HepG2 (cell line): ENCODE measurements at regions not wholly inside any gene's neighbourhood (a gene's known extent, or its start where the extent isn't known, plus 50 kb on each side); places are given as distances from the start of the nearest gene placed in this dataset.

Experiments
- ATAC-seq: fragments of 200-7000 bp; cut with Tn5 transposase; 3 replicates; pipeline ENCODE4 v1.9.1; 2020; ENCODE audit warnings: mild to moderate bottlenecking, moderate library complexity
- BruUV-seq: library from RNA; stranded (reverse); fragments of 400-500 nt; replicated peaks from 2 replicates; lab custom pipeline; 2021; lab: Mats Ljungman, UMichigan
- CTCF ChIA-PET: fragments of 300-600 bp; formaldehyde crosslinking; extraction: SDS; loops from one replicate; lab custom pipeline; 2021; ENCODE audit warnings: low total read pairs, inconsistent platforms, low intra/inter-chr PET ratio; lab: Yijun Ruan, JAX
- POLR2A ChIA-PET: fragments of 350-600 bp; sonication (Branson Sonifier 250); formaldehyde crosslinking; loops from one replicate; lab custom pipeline; 2020; ENCODE audit warnings: antibody characterized with exemption, inconsistent platforms; lab: Yijun Ruan, JAX
- DNase-seq: peaks from one replicate; pipeline ENCODE4 v3.0.0-alpha.2; 2015; ENCODE audit warnings: low spot score
- FAIRE-seq: peaks from 3 replicates; lab custom pipeline; 2011; peaks lifted over from hg19 to GRCh38; lab: Jason Lieb, UNC
- H2AFZ ChIP-seq: one replicate; pipeline ENCODE4 v1.6.1; 2011; ENCODE audit warnings: low read length, inconsistent platforms
- H3K27ac ChIP-seq: fragments of 300-600 bp; 3 replicates; pipeline ENCODE4 v1.8.0; 2011; ENCODE audit warnings: mixed run types, mild to moderate bottlenecking, mixed read lengths, low read length, inconsistent platforms; ENCODE audit not compliant: insufficient read depth; ENCODE audit errors: extremely low read length
- H3K27me3 ChIP-seq, 2 experiments: fragments of 200-600 bp in 1 of 2; 2 replicates in 1 of 2; 3 replicates in 1 of 2; pipeline versions ENCODE4 v1.6.0 to v1.8.0; 2011; ENCODE audit warnings: low read length in 2 of 2, mild to moderate bottlenecking in 2 of 2, moderate library complexity in 2 of 2, inconsistent platforms in 1 of 2; ENCODE audit not compliant: insufficient read depth in 2 of 2, control insufficient read depth in 1 of 2
- H3K36me3 ChIP-seq, 2 experiments: fragments of 200-600 bp in 1 of 2; replicated peaks in 1 of 2; 2 replicates in 1 of 2; 3 replicates in 1 of 2; pipeline versions ENCODE4 v1.5.1 to v1.8.0; 2011; ENCODE audit warnings: low read length in 2 of 2, inconsistent platforms in 1 of 2; ENCODE audit not compliant: insufficient read depth in 2 of 2, control insufficient read depth in 1 of 2
- H3K4me1 ChIP-seq: 2 replicates; pipeline ENCODE4 v1.5.1; 2012; ENCODE audit warnings: low read length, inconsistent platforms; ENCODE audit not compliant: insufficient read depth
- H3K4me2 ChIP-seq: 2 replicates; pipeline ENCODE4 v1.6.0; 2011; ENCODE audit warnings: low read depth, low read length, inconsistent platforms
- H3K4me3 ChIP-seq, 3 experiments: fragments of 200-600 bp in 1 of 3; sonication (generic), shearing (Covaris generic) in 1 of 3; replicated peaks in 1 of 3; 2 replicates each; pipeline ENCODE4 v1.5.1; 2011 to 2016; ENCODE audit warnings: low read length in 3 of 3, inconsistent platforms in 2 of 3, low read depth in 2 of 3, mild to moderate bottlenecking in 2 of 3, control low read depth in 1 of 3, mixed read lengths in 1 of 3; ENCODE audit not compliant: insufficient read depth in 1 of 3
- H3K79me2 ChIP-seq: one replicate; pipeline ENCODE4 v1.6.1; 2011; ENCODE audit warnings: low read length, inconsistent platforms; ENCODE audit not compliant: insufficient read depth
- H3K9ac ChIP-seq: 2 replicates; pipeline ENCODE4 v1.6.0; 2011; ENCODE audit warnings: mild to moderate bottlenecking, low read depth, low read length, inconsistent platforms; ENCODE audit not compliant: insufficient read depth
- H3K9me3 ChIP-seq: 2 replicates; pipeline ENCODE4 v1.5.1; 2012; ENCODE audit warnings: mild to moderate bottlenecking, low read length
- H4K20me1 ChIP-seq: 2 replicates; pipeline ENCODE4 v1.6.0; 2011; ENCODE audit warnings: inconsistent platforms, mild to moderate bottlenecking, low read length, moderate library complexity; ENCODE audit not compliant: insufficient read depth
- MAFK ChIP-seq, 2 experiments: IDR thresholded peaks in 1 of 2; conservative IDR thresholded peaks in 1 of 2; 2 replicates each; pipeline ENCODE4 v1.6.1; 2011; ENCODE audit warnings: improper control_type of control experiment in 2 of 2, low read length in 2 of 2
- NKX3-1 ChIP-seq: sonication (generic); formaldehyde crosslinking; IDR thresholded peaks from 2 replicates; pipeline ENCODE4 v1.5.0; 2020; ENCODE audit warnings: missing genetic modification reagents
- RNF2 ChIP-seq: fragments of 450-650 bp; conservative IDR thresholded peaks from 2 replicates; pipeline ENCODE4 v1.6.1; 2016; ENCODE audit warnings: low read depth
- THAP8 ChIP-seq: sonication (generic); formaldehyde crosslinking; IDR thresholded peaks from 2 replicates; pipeline ENCODE4 v1.5.1; 2020; ENCODE audit warnings: missing genetic modification reagents, mild to moderate bottlenecking, borderline replicate concordance
- ZEB1 ChIP-seq: IDR thresholded peaks from 2 replicates; pipeline ENCODE4 v1.6.1; 2012; ENCODE audit warnings: mild to moderate bottlenecking, low read depth, inconsistent platforms; ENCODE audit not compliant: insufficient replicate concordance
- ZFP62 ChIP-seq: sonication (generic); formaldehyde crosslinking; IDR thresholded peaks from 2 replicates; pipeline ENCODE4 v1.4.0; 2020; ENCODE audit warnings: missing genetic modification reagents
- ZFY ChIP-seq: sonication (generic); formaldehyde crosslinking; IDR thresholded peaks from 2 replicates; pipeline ENCODE4 v1.4.0; 2020; ENCODE audit warnings: missing genetic modification reagents
- ZIK1 ChIP-seq: sonication (generic); formaldehyde crosslinking; IDR thresholded peaks from 2 replicates; pipeline ENCODE4 v1.5.0; 2020; ENCODE audit warnings: mild to moderate bottlenecking, low read depth, missing genetic modification reagents, borderline replicate concordance
- ZNF251 ChIP-seq: sonication (generic); formaldehyde crosslinking; IDR thresholded peaks from 2 replicates; pipeline ENCODE4 v1.9.0; 2021; ENCODE audit warnings: mild to moderate bottlenecking, missing genetic modification reagents
- in situ Hi-C: cut with HindIII; loops from 2 replicates; pipeline ENCODE4 v1.10.0; 2017; ENCODE audit warnings: low pct_unique_long_range_greater_than_20kb; ENCODE audit not compliant: extremely low pct_ligation_motif_present
- intact Hi-C: fragments of 100-400 bp; cut with micrococcal nuclease; formaldehyde crosslinking; loops from one replicate; pipeline ENCODE4 v1.10.0; 2022; ENCODE audit not compliant: unreplicated experiment
- TF ChIP-seq, protein P1 (sequence below): sonication (generic); formaldehyde crosslinking; IDR thresholded peaks from 2 replicates; pipeline ENCODE4 v1.8.1; 2023; ENCODE audit warnings: mild to moderate bottlenecking, missing genetic modification reagents
- TF ChIP-seq, protein P2 (sequence below): IDR thresholded peaks from 2 replicates; pipeline ENCODE4 v1.6.1; 2016; ENCODE audit warnings: missing genetic modification reagents, missing compliant biosample characterization
- TF ChIP-seq, protein P3 (sequence below): sonication (generic); formaldehyde crosslinking; IDR thresholded peaks from 2 replicates; pipeline ENCODE4 v1.4.0; 2020; ENCODE audit warnings: low read depth, mild to moderate bottlenecking, missing genetic modification reagents

- TF ChIP-seq THAP8 (CRISPR knock-in tag) (no peak), RNF2 (no peak), NKX3-1 (CRISPR knock-in tag) (no peak), ZFY (CRISPR knock-in tag) (no peak)
- TF ChIP-seq, protein P1, sequence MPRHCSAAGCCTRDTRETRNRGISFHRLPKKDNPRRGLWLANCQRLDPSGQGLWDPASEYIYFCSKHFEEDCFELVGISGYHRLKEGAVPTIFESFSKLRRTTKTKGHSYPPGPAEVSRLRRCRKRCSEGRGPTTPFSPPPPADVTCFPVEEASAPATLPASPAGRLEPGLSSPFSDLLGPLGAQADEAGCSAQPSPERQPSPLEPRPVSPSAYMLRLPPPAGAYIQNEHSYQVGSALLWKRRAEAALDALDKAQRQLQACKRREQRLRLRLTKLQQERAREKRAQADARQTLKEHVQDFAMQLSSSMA (CRISPR knock-in tag): no peak
Measured at GRCh38 chr3:94996743-94997142, 933.9 kb downstream of the NSUN3 start (continued).

- no peak for ATAC-seq
- ChIA-PET CTCF (no interaction called here), POLR2A (no interaction called here)
- Histone ChIP-seq H4K20me1 (no peaks in the 10 kb centered on the region), H3K36me3 (no peaks in the 10 kb centered on the region), H3K4me3 (no peak overlapping the region), H3K9ac (no peak overlapping the region), H3K9me3 (no peaks in the 10 kb centered on the region), H3K4me1 (no peaks in the 10 kb centered on the region), H3K27me3 (no peaks in the 10 kb centered on the region), H3K79me2 (no peaks in the 10 kb centered on the region), H3K4me2 (no peak overlapping the region), H2AFZ (no peak overlapping the region), H3K27ac (no peak overlapping the region)
- no peak for FAIRE-seq
- BruUV-seq: no TSS peak
- no peak for DNase-seq
- intact Hi-C loops (no loop called here), in situ Hi-C loops (no loop called here)
- TF ChIP-seq ZEB1: no peak
- TF ChIP-seq ZNF251 (CRISPR knock-in tag): no peak
- TF ChIP-seq, protein P2, sequence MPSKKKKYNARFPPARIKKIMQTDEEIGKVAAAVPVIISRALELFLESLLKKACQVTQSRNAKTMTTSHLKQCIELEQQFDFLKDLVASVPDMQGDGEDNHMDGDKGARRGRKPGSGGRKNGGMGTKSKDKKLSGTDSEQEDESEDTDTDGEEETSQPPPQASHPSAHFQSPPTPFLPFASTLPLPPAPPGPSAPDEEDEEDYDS (CRISPR knock-in tag): no peak
- peak in 1 of 2 experiments; percentile 24; a peak in 1 of 4 replicates for TF ChIP-seq MAFK (conservative IDR thresholded peaks at IDR 0.05 in 1 of 2, IDR thresholded peaks at IDR 0.05 in 1 of 2; ENCODE audit: low read length in 2 of 2)
- no peak for TF ChIP-seq ZIK1 (CRISPR knock-in tag)
- TF ChIP-seq, protein P3, sequence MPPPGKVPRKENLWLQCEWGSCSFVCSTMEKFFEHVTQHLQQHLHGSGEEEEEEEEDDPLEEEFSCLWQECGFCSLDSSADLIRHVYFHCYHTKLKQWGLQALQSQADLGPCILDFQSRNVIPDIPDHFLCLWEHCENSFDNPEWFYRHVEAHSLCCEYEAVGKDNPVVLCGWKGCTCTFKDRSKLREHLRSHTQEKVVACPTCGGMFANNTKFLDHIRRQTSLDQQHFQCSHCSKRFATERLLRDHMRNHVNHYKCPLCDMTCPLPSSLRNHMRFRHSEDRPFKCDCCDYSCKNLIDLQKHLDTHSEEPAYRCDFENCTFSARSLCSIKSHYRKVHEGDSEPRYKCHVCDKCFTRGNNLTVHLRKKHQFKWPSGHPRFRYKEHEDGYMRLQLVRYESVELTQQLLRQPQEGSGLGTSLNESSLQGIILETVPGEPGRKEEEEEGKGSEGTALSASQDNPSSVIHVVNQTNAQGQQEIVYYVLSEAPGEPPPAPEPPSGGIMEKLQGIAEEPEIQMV: no peak
- TF ChIP-seq ZFP62 (CRISPR knock-in tag): no peak
Measured at GRCh38 chr3:95002438-95003046, 939.7 kb downstream of the NSUN3 start.
